ENCODE measurements at regions not wholly inside any gene's neighbourhood (a gene's known extent, or its start where the extent isn't known, plus 50 kb on each side); places are given as distances from the start of the nearest gene placed in this dataset.
"Not testable (repeated sequence)": the region's sequence is repeated elsewhere in the genome, so short reads cannot be mapped to it uniquely, and the experiment has no call there.

DNA sequence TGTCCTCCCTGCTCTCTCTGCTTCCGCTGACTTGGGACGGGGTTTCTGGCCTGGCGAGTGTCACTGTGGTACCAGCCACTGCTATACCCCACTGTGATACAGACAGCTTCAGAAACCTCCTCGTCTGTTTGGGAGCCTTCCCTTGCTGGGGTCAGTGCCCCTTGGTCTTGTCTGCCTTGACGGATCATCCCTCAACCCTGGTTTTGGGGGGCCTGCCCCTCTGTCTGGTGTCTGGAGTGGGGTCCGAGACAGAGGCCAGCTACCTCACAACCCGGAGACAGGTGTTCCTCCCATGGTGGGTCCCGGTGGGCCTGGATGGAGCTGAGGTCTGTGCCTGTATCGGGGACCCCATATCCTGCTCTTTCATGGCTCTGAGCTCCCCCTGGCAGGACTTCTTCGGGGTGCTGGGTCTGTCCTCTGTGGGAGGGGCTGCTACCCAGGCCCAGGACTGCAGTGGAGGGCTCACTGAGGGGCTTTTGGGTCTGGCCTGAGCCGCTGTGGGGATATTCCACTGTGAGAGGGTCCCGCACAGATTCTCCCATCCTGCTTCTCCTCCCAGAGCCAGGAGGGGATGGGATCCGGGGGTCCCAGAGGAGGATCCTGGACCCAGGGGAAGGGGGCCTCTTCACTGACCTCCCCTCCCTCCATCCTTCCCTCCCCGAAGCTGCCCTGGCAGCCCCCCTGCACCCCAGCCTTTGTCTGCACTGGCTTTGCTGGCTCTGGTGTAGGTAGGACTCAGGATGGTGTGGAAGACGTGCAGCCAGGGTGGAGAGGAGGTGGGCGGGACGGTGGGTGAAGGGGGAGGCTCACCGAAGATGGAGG, 365.5 kb downstream of the TMEM121 start:
- WGBS, 2 experiments (ENCODE audit: low coverage in 1 of 2, low lambda C conversion rate in 2 of 2, missing lambda C conversion rate in 2 of 2): 34 to 39% methylated on average over 12 to 18 of the region's 18 CpGs
- no peak overlapping the region for H3K9ac ChIP-seq
- in situ Hi-C loops (cut with MboI): no loop called here
- DNase-seq: no peak
- H3K4me3 ChIP-seq: no peak overlapping the region
- H3F3A ChIP-seq (ENCODE audit: insufficient read depth): no peaks in the 10 kb centered on the region
- TF ChIP-seq EZH2 (IDR thresholded peaks at IDR 0.05; ENCODE audit: insufficient read depth, poor library complexity, severe bottlenecking) (no peak), EZH2phosphoT487 (IDR thresholded peaks at IDR 0.05; ENCODE audit: insufficient read depth, low read depth) (no peak)
- no peaks in the 10 kb centered on the region for H3K36me3 ChIP-seq (ENCODE audit: low read depth)
- no peaks in the 10 kb centered on the region for H4K20me1 ChIP-seq (ENCODE audit: insufficient read depth)
- H3K27me3 ChIP-seq (replicated peaks; ENCODE audit: insufficient read depth): no peaks in the 10 kb centered on the region
- H2AFZ ChIP-seq: no peak overlapping the region
- H3K4me1 ChIP-seq (ENCODE audit: insufficient read depth): no peaks in the 10 kb centered on the region
- no peaks in the 10 kb centered on the region for H3K79me2 ChIP-seq (ENCODE audit: insufficient read depth)
- H3K9me3 ChIP-seq (ENCODE audit: low read depth): no peaks in the 10 kb centered on the region
- H3K4me2 ChIP-seq (ENCODE audit: unreplicated experiment): no peak overlapping the region
- H3K9me2 ChIP-seq (ENCODE audit: insufficient read depth): no peaks in the 10 kb centered on the region
- H3K27ac ChIP-seq: no peak overlapping the region

GRCh38 chr14:105892453-105893441, 366.4 kb downstream of the TMEM121 start:
- DNase-seq; H3K79me2 ChIP-seq (ENCODE audit: insufficient read depth); in situ Hi-C loops (cut with MboI); H3K9ac ChIP-seq; H3K27me3 ChIP-seq (replicated peaks; ENCODE audit: insufficient read depth); H3K27ac ChIP-seq; H2AFZ ChIP-seq; H3K4me3 ChIP-seq; H3K4me1 ChIP-seq (ENCODE audit: insufficient read depth); H3K36me3 ChIP-seq (ENCODE audit: low read depth); H3F3A ChIP-seq (ENCODE audit: insufficient read depth); H3K9me3 ChIP-seq (ENCODE audit: low read depth); H3K9me2 ChIP-seq (ENCODE audit: insufficient read depth); H3K4me2 ChIP-seq (ENCODE audit: unreplicated experiment); H4K20me1 ChIP-seq (ENCODE audit: insufficient read depth): not testable (repeated sequence)
- 55 to 63% methylated on average over 14 to 27 of the region's 27 CpGs for WGBS, 2 experiments (ENCODE audit: low coverage in 1 of 2, low lambda C conversion rate in 2 of 2, missing lambda C conversion rate in 2 of 2)

DNA sequence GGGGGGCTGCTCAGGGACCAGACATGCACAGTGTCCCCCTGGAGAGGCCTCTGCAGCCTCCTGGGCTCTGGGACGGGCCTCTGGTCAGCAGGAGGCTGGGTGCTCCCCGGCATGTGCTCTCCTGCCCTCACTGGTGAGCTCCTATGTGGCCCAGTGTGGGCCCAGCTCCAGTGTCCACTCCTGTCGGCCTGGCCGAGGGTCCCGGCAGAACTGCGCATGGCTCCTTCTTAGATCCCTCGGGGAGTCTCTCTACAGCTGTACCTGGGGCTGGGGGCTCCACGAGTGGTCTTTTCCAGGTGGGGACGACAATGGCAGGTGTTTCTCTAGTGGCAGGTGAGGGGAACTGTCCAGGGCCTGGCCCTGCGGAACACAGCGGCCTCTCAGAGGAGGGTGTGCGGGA, 367.3 kb downstream of the TMEM121 start:
- H3K27ac ChIP-seq; H4K20me1 ChIP-seq (ENCODE audit: insufficient read depth); H3K4me3 ChIP-seq; H3K79me2 ChIP-seq (ENCODE audit: insufficient read depth); H2AFZ ChIP-seq; H3K9me3 ChIP-seq (ENCODE audit: low read depth); H3K9ac ChIP-seq; H3K9me2 ChIP-seq (ENCODE audit: insufficient read depth); H3K27me3 ChIP-seq (replicated peaks; ENCODE audit: insufficient read depth); H3K4me2 ChIP-seq (ENCODE audit: unreplicated experiment); DNase-seq; H3K4me1 ChIP-seq (ENCODE audit: insufficient read depth); in situ Hi-C loops (cut with MboI); H3K36me3 ChIP-seq (ENCODE audit: low read depth); H3F3A ChIP-seq (ENCODE audit: insufficient read depth): not testable (repeated sequence)
- 58 to 64% methylated on average over 10 to 11 of the region's 12 CpGs for WGBS, 2 experiments (ENCODE audit: low coverage in 1 of 2, low lambda C conversion rate in 2 of 2, missing lambda C conversion rate in 2 of 2)

- H3K27ac ChIP-seq: no peak overlapping the region
- DNase-seq: no peak
- no peaks in the 10 kb centered on the region for H3F3A ChIP-seq (ENCODE audit: insufficient read depth)
- 37 to 39% methylated on average over 16 to 18 of the region's 19 CpGs for WGBS, 2 experiments (ENCODE audit: low coverage in 1 of 2, low lambda C conversion rate in 2 of 2, missing lambda C conversion rate in 2 of 2)
- no peaks in the 10 kb centered on the region for H3K4me1 ChIP-seq (ENCODE audit: insufficient read depth)
- H2AFZ ChIP-seq: no peak overlapping the region
- in situ Hi-C loops (cut with MboI): no loop called here
- H3K9me2 ChIP-seq (ENCODE audit: insufficient read depth): no peaks in the 10 kb centered on the region
- H3K4me3 ChIP-seq: no peak overlapping the region
- no peak overlapping the region for H3K4me2 ChIP-seq (ENCODE audit: unreplicated experiment)
- H3K36me3 ChIP-seq (ENCODE audit: low read depth): no peaks in the 10 kb centered on the region
- H3K79me2 ChIP-seq (ENCODE audit: insufficient read depth): no peaks in the 10 kb centered on the region
- H4K20me1 ChIP-seq (ENCODE audit: insufficient read depth): no peaks in the 10 kb centered on the region
- no peaks in the 10 kb centered on the region for H3K27me3 ChIP-seq (replicated peaks; ENCODE audit: insufficient read depth)
- H3K9me3 ChIP-seq (ENCODE audit: low read depth): no peaks in the 10 kb centered on the region
- TF ChIP-seq EZH2phosphoT487 (IDR thresholded peaks at IDR 0.05; ENCODE audit: insufficient read depth, low read depth) (no peak), EZH2 (IDR thresholded peaks at IDR 0.05; ENCODE audit: insufficient read depth, poor library complexity, severe bottlenecking) (no peak)
- H3K9ac ChIP-seq: no peak overlapping the region
These were observed 368.0 kb downstream of the TMEM121 start for GRCh38 chr14:105894125-105894977.
